Mesenchymal stem cell (in vitro differentiated cells and primary cell): ENCODE measurements at regions not wholly inside any gene's neighbourhood (a gene's known extent, or its start where the extent isn't known, plus 50 kb on each side); places are given as distances from the start of the nearest gene placed in this dataset. TPM values are rescaled to one million over a fixed set of nuclear protein-coding genes. Genes with fewer than 3 reads are reported as not detected.

ENCODE experiments used
- DNase-seq: peaks from one replicate; pipeline ENCODE4 v3.0.0-alpha.2; 2013
- H2AFZ ChIP-seq: one replicate; pipeline ENCODE4 v1.6.1; 2013; ENCODE audit warnings: low read depth, mild to moderate bottlenecking, control low read depth, inconsistent platforms, low read length, moderate library complexity
- H2AK5ac ChIP-seq: 2 replicates; pipeline ENCODE4 v1.6.1; 2013; ENCODE audit warnings: low read length, moderate library complexity, mild to moderate bottlenecking, inconsistent platforms; ENCODE audit not compliant: severe bottlenecking
- H2BK120ac ChIP-seq: one replicate; pipeline ENCODE4 v1.6.1; 2013; ENCODE audit warnings: low read depth, mild to moderate bottlenecking, inconsistent platforms, low read length, moderate library complexity
- H2BK12ac ChIP-seq, 2 experiments: one replicate each; pipeline ENCODE4 v1.6.1; 2013; ENCODE audit warnings: inconsistent platforms in 2 of 2, low read length in 2 of 2, mild to moderate bottlenecking in 2 of 2, moderate library complexity in 2 of 2, control low read depth in 1 of 2
- H2BK15ac ChIP-seq: one replicate; pipeline ENCODE4 v1.6.1; 2013; ENCODE audit warnings: mild to moderate bottlenecking, low read depth, inconsistent platforms; ENCODE audit not compliant: poor library complexity, severe bottlenecking
- H2BK5ac ChIP-seq: 2 replicates; pipeline ENCODE4 v1.6.1; 2013; ENCODE audit warnings: low read depth, mild to moderate bottlenecking, low read length, control low read depth, inconsistent platforms; ENCODE audit not compliant: poor library complexity, severe bottlenecking
- H3K14ac ChIP-seq, 2 experiments: one replicate each; pipeline ENCODE4 v1.6.1; 2013; ENCODE audit warnings: inconsistent platforms in 2 of 2, low read length in 2 of 2, control low read depth in 1 of 2, mild to moderate bottlenecking in 1 of 2, moderate library complexity in 1 of 2
- H3K18ac ChIP-seq, 2 experiments: one replicate each; pipeline ENCODE4 v1.6.1; 2013; ENCODE audit warnings: inconsistent platforms in 2 of 2, low read length in 2 of 2, control low read depth in 1 of 2, low read depth in 1 of 2, mild to moderate bottlenecking in 1 of 2
- H3K23ac ChIP-seq, 2 experiments: one replicate each; pipeline ENCODE4 v1.6.1; 2013; ENCODE audit warnings: inconsistent platforms in 2 of 2, low read length in 2 of 2, mild to moderate bottlenecking in 2 of 2, moderate library complexity in 2 of 2, control low read depth in 1 of 2
- H3K27ac ChIP-seq: 2 replicates; pipeline ENCODE4 v1.5.1; 2013; ENCODE audit warnings: mild to moderate bottlenecking, moderate library complexity, low read length, control low read depth, inconsistent platforms; ENCODE audit not compliant: poor library complexity, severe bottlenecking
- H3K27me3 ChIP-seq, 2 experiments: 2 replicates each; pipeline versions ENCODE4 v1.6.1 to v1.7.0; 2013; ENCODE audit warnings: low read length in 2 of 2, mild to moderate bottlenecking in 2 of 2, moderate library complexity in 2 of 2, control low read depth in 1 of 2, inconsistent platforms in 1 of 2; ENCODE audit not compliant: control insufficient read depth in 1 of 2, insufficient read depth in 1 of 2
- H3K36me3 ChIP-seq, 2 experiments: 2 replicates each; pipeline versions ENCODE4 v1.6.1 to v1.7.0; 2013; ENCODE audit warnings: low read length in 2 of 2, control low read depth in 1 of 2, inconsistent platforms in 1 of 2, low read depth in 1 of 2, mild to moderate bottlenecking in 1 of 2; ENCODE audit not compliant: insufficient read depth in 2 of 2, control insufficient read depth in 1 of 2
- H3K4ac ChIP-seq, 2 experiments: one replicate each; pipeline ENCODE4 v1.6.1; 2013; ENCODE audit warnings: inconsistent platforms in 2 of 2, low read length in 2 of 2, mild to moderate bottlenecking in 2 of 2, moderate library complexity in 2 of 2, control low read depth in 1 of 2, low read depth in 1 of 2
- H3K4me1 ChIP-seq: 2 replicates; pipeline ENCODE4 v1.6.1; 2013; ENCODE audit warnings: low read depth, low read length, control low read depth; ENCODE audit not compliant: control insufficient read depth, insufficient read depth
- H3K4me2 ChIP-seq: 2 replicates; pipeline ENCODE4 v1.6.1; 2013; ENCODE audit warnings: low read length, mild to moderate bottlenecking, inconsistent platforms; ENCODE audit not compliant: poor library complexity, severe bottlenecking
- H3K4me3 ChIP-seq, 2 experiments: 2 replicates each; pipeline versions ENCODE4 v1.5.1 to v1.7.0; 2013; ENCODE audit warnings: low read length in 2 of 2, mild to moderate bottlenecking in 2 of 2, control low read depth in 1 of 2, low read depth in 1 of 2; ENCODE audit not compliant: insufficient read depth in 1 of 2
- H3K79me1 ChIP-seq: replicated peaks from 2 replicates; pipeline ENCODE4 v1.6.1; 2013; ENCODE audit warnings: mild to moderate bottlenecking, control low read depth, low read length, inconsistent platforms; ENCODE audit not compliant: poor library complexity, severe bottlenecking
- H3K9ac ChIP-seq: 2 replicates; pipeline ENCODE4 v1.7.0; 2013; ENCODE audit warnings: mild to moderate bottlenecking, low read length, moderate library complexity
- H3K9me3 ChIP-seq: 2 replicates; pipeline ENCODE4 v1.7.0; 2013; ENCODE audit warnings: mild to moderate bottlenecking, low read length; ENCODE audit not compliant: control insufficient read depth
- H4K8ac ChIP-seq: one replicate; pipeline ENCODE4 v1.6.1; 2013; ENCODE audit warnings: inconsistent platforms, mild to moderate bottlenecking, low read length, moderate library complexity
- H4K91ac ChIP-seq: one replicate; pipeline ENCODE4 v1.6.1; 2013; ENCODE audit warnings: mild to moderate bottlenecking, low read length, inconsistent platforms
- WGBS: methylation state at CpG from one replicate; pipeline ENCODE4 v1.1.7; 2013; ENCODE audit warnings: mixed read lengths; 5-methylcytosine and 5-hydroxymethylcytosine counted together
- small RNA-seq: library from polyadenylated mRNA; stranded (forward); fragments of <200 nt; extraction: miRNeasy Mini kit (QIAGEN cat#:217004); gene quantifications from one replicate; pipeline ENCODE3, GENCODE V24; 2013; ENCODE audit warnings: low read depth

GRCh38 chr13:87607266-87607665 is 63.9 kb upstream of the SLITRK5 start:
- Histone ChIP-seq H3K4me1 (no peaks in the 10 kb centered on the region), H3K14ac (no peak overlapping the region), H2BK5ac (no peak overlapping the region), H3K9ac (no peak overlapping the region), H2BK120ac (no peak overlapping the region), H2BK15ac (no peak overlapping the region), H2AFZ (no peak overlapping the region), H3K9me3 (peaks cover 3% of the 10 kb centered on the region), H3K27ac (no peak overlapping the region), H2AK5ac (no peak overlapping the region), H3K27me3 (no peaks in the 10 kb centered on the region), H3K79me1 (no peaks in the 10 kb centered on the region), H4K8ac (no peak overlapping the region), H3K4me2 (no peak overlapping the region), H3K23ac (no peak overlapping the region), H3K4me3 (no peak overlapping the region), H3K18ac (no peak overlapping the region), H3K36me3 (no peaks in the 10 kb centered on the region), H2BK12ac (no peak overlapping the region), H3K4ac (no peak overlapping the region), H4K91ac (no peak overlapping the region)
- WGBS = no CpG with 5 or more reads among the region's 2 CpGs
- no peak for DNase-seq

GRCh38 chr13:87614276-87614675 is 56.9 kb upstream of the SLITRK5 start:
- H3K27me3 ChIP-seq = no peaks in the 10 kb centered on the region

More at GRCh38 chr13:87614276-87614675, 56.9 kb upstream of the SLITRK5 start:
- H2AK5ac ChIP-seq = no peak overlapping the region
- WGBS = no CpG with 5 or more reads among the region's 2 CpGs
- H3K23ac ChIP-seq = no peak overlapping the region
- no peaks in the 10 kb centered on the region for H3K79me1 ChIP-seq
- H2AFZ ChIP-seq = no peak overlapping the region
- no peak overlapping the region for H3K27ac ChIP-seq
- H3K18ac ChIP-seq = no peak overlapping the region
- no peak overlapping the region for H4K8ac ChIP-seq
- H3K9me3 ChIP-seq = no peaks in the 10 kb centered on the region
- no peak overlapping the region for H3K14ac ChIP-seq
- no peak overlapping the region for H2BK5ac ChIP-seq
- H2BK15ac ChIP-seq = no peak overlapping the region
- no peak overlapping the region for H3K4me3 ChIP-seq
- H2BK12ac ChIP-seq = no peak overlapping the region
- H3K36me3 ChIP-seq = no peaks in the 10 kb centered on the region
- H2BK120ac ChIP-seq = no peak overlapping the region
- DNase-seq = no peak
- H3K4me2 ChIP-seq = no peak overlapping the region
- no peak overlapping the region for H4K91ac ChIP-seq
- no peak overlapping the region for H3K9ac ChIP-seq
- H3K4ac ChIP-seq = no peak overlapping the region
- no peaks in the 10 kb centered on the region for H3K4me1 ChIP-seq

Small RNA genes lying in the stretch of these regions (small RNA-seq; reads per million reads assigned to genes)
- gene UBBP5 = not detected
